GM06990 (cell line): ENCODE measurements at regions not wholly inside any gene's neighbourhood (a gene's known extent, or its start where the extent isn't known, plus 50 kb on each side); places are given as distances from the start of the nearest gene placed in this dataset.

Experiments used
- DNase-seq: peaks from one replicate; pipeline ENCODE4 v3.0.0-alpha.2; 2011; ENCODE audit not compliant: insufficient read length; ENCODE audit errors: extremely low read depth
- H3K27me3 ChIP-seq: replicated peaks from 2 replicates; pipeline ENCODE4 v1.6.0; 2011; ENCODE audit warnings: low read length; ENCODE audit not compliant: control insufficient read depth, insufficient read depth
- H3K36me3 ChIP-seq: 2 replicates; pipeline ENCODE4 v1.5.1; 2011; ENCODE audit warnings: low read length; ENCODE audit not compliant: control insufficient read depth, insufficient read depth
- H3K4me3 ChIP-seq: replicated peaks from 2 replicates; pipeline ENCODE4 v1.5.1; 2011; ENCODE audit warnings: low read depth, mild to moderate bottlenecking, control low read depth, low read length
- TF ChIP-seq, protein P1 (sequence below): IDR thresholded peaks from 2 replicates; pipeline ENCODE4 v1.5.1; 2011; ENCODE audit warnings: low read length, control low read depth, mild to moderate bottlenecking, inconsistent platforms; ENCODE audit not compliant: insufficient read depth, poor library complexity, severe bottlenecking

DNA sequence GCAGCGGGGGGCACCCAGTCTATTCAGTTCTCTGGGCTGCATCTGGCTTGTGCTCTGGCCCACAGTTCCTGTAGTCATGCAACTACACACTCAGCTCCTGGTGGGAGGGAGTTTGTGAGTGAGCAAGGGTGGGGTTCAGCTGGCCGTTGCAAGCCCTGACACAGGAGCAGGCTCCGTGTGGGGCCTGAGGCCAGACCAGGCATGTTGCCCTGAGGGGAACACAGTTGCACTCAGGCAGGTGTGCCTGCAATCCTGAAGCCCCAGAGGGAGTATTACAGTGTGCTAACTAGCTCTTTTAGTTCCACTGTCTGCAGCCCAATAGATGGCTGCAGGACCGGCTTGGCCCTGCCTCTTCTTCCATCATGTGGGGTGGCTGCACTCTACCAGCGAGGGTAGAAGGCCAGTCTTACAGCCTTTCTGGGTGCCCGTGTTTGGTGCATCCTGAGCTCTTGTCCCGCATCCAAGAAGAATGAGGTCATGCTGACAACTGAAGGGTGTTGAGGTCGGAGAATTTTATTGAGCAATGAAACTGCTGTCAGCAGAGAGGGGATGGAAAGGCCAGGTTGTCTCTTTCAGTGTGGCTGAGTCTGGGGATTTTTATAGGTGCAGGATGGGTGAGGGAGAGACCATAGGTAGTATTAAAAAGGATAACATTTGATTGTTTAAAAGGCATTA lies 49.9 kb upstream of the ELAC2 start:
- no peak overlapping the region for H3K4me3 ChIP-seq
- DNase-seq = no peak
- H3K36me3 ChIP-seq = no peaks in the 10 kb centered on the region
- no peaks in the 10 kb centered on the region for H3K27me3 ChIP-seq
- TF ChIP-seq, protein P1, sequence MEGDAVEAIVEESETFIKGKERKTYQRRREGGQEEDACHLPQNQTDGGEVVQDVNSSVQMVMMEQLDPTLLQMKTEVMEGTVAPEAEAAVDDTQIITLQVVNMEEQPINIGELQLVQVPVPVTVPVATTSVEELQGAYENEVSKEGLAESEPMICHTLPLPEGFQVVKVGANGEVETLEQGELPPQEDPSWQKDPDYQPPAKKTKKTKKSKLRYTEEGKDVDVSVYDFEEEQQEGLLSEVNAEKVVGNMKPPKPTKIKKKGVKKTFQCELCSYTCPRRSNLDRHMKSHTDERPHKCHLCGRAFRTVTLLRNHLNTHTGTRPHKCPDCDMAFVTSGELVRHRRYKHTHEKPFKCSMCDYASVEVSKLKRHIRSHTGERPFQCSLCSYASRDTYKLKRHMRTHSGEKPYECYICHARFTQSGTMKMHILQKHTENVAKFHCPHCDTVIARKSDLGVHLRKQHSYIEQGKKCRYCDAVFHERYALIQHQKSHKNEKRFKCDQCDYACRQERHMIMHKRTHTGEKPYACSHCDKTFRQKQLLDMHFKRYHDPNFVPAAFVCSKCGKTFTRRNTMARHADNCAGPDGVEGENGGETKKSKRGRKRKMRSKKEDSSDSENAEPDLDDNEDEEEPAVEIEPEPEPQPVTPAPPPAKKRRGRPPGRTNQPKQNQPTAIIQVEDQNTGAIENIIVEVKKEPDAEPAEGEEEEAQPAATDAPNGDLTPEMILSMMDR = no peak
